HL-60 (cell line): ENCODE measurements at regions not wholly inside any gene's neighbourhood (a gene's known extent, or its start where the extent isn't known, plus 50 kb on each side); places are given as distances from the start of the nearest gene placed in this dataset.

Source experiments
- DNase-seq, 2 experiments: peaks; one replicate each; pipeline ENCODE4 v3.0.0-alpha.2; 2010 to 2020; ENCODE audit warnings: low read depth in 1 of 2, low spot score in 1 of 2
- H3K27ac ChIP-seq: fragments of 250-450 bp; sonication (Bioruptor Pico); replicated peaks from 2 replicates; pipeline ENCODE4 v1.5.1; 2020; ENCODE audit warnings: mild to moderate bottlenecking, moderate library complexity
- H3K27me3 ChIP-seq: fragments of 250-450 bp; sonication (Bioruptor Pico); 2 replicates; pipeline ENCODE4 v1.5.1; 2021; ENCODE audit warnings: mild to moderate bottlenecking, moderate library complexity; ENCODE audit not compliant: insufficient read depth, poor library complexity, severe bottlenecking
- H3K4me3 ChIP-seq: replicated peaks from 2 replicates; pipeline ENCODE4 v1.5.1; 2011; ENCODE audit warnings: mild to moderate bottlenecking, control low read depth, low read length; ENCODE audit not compliant: insufficient read depth
- GABPA ChIP-seq: IDR thresholded peaks from 2 replicates; pipeline ENCODE4 v1.6.1; 2012; ENCODE audit warnings: low read depth
- POLR2AphosphoS5 ChIP-seq: IDR thresholded peaks from 2 replicates; pipeline ENCODE4 v1.6.1; 2012; ENCODE audit warnings: low read depth
- SPI1 ChIP-seq: IDR thresholded peaks from 2 replicates; pipeline ENCODE4 v1.6.1; 2012; ENCODE audit warnings: low read depth, mild to moderate bottlenecking, borderline replicate concordance
- TF ChIP-seq, protein P1 (sequence below): IDR thresholded peaks from one replicate; pipeline ENCODE4 v1.5.1; 2011; ENCODE audit warnings: low read length, control low read depth, inconsistent platforms; ENCODE audit not compliant: insufficient read depth
- TF ChIP-seq, protein P2 (sequence below): IDR thresholded peaks from 2 replicates; pipeline ENCODE4 v1.6.1; 2012; ENCODE audit warnings: low read depth; ENCODE audit not compliant: insufficient replicate concordance

DNA sequence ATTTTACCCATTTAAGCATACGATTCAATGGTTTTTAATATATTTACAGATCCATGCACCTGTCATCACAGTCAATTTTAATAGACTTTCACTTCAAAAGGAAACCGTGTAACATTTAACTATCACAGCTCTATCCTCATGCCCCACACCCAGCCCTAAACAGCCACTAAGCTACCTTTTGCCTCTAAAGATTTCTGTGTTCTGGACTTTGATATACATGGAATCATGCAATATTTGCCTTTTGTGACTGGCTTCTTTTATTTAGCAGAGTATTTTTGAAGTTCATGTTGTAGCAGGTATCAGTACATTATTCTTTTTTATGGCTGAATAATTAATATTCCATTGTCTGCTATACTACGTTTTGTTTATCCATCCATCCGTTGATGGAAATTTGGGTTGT, 50.3 kb upstream of the STX16 start:
- Histone ChIP-seq H3K4me3 (no peak overlapping the region), H3K27ac (no peak overlapping the region), H3K27me3 (peaks cover 2% of the 10 kb centered on the region)
- TF ChIP-seq GABPA, result no peak
- TF ChIP-seq, protein P1, sequence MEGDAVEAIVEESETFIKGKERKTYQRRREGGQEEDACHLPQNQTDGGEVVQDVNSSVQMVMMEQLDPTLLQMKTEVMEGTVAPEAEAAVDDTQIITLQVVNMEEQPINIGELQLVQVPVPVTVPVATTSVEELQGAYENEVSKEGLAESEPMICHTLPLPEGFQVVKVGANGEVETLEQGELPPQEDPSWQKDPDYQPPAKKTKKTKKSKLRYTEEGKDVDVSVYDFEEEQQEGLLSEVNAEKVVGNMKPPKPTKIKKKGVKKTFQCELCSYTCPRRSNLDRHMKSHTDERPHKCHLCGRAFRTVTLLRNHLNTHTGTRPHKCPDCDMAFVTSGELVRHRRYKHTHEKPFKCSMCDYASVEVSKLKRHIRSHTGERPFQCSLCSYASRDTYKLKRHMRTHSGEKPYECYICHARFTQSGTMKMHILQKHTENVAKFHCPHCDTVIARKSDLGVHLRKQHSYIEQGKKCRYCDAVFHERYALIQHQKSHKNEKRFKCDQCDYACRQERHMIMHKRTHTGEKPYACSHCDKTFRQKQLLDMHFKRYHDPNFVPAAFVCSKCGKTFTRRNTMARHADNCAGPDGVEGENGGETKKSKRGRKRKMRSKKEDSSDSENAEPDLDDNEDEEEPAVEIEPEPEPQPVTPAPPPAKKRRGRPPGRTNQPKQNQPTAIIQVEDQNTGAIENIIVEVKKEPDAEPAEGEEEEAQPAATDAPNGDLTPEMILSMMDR, result no peak
- TF ChIP-seq POLR2AphosphoS5, result no peak
- no peak for TF ChIP-seq SPI1
- TF ChIP-seq, protein P2, sequence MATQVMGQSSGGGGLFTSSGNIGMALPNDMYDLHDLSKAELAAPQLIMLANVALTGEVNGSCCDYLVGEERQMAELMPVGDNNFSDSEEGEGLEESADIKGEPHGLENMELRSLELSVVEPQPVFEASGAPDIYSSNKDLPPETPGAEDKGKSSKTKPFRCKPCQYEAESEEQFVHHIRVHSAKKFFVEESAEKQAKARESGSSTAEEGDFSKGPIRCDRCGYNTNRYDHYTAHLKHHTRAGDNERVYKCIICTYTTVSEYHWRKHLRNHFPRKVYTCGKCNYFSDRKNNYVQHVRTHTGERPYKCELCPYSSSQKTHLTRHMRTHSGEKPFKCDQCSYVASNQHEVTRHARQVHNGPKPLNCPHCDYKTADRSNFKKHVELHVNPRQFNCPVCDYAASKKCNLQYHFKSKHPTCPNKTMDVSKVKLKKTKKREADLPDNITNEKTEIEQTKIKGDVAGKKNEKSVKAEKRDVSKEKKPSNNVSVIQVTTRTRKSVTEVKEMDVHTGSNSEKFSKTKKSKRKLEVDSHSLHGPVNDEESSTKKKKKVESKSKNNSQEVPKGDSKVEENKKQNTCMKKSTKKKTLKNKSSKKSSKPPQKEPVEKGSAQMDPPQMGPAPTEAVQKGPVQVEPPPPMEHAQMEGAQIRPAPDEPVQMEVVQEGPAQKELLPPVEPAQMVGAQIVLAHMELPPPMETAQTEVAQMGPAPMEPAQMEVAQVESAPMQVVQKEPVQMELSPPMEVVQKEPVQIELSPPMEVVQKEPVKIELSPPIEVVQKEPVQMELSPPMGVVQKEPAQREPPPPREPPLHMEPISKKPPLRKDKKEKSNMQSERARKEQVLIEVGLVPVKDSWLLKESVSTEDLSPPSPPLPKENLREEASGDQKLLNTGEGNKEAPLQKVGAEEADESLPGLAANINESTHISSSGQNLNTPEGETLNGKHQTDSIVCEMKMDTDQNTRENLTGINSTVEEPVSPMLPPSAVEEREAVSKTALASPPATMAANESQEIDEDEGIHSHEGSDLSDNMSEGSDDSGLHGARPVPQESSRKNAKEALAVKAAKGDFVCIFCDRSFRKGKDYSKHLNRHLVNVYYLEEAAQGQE, result no peak
- no peak for DNase-seq

DNA sequence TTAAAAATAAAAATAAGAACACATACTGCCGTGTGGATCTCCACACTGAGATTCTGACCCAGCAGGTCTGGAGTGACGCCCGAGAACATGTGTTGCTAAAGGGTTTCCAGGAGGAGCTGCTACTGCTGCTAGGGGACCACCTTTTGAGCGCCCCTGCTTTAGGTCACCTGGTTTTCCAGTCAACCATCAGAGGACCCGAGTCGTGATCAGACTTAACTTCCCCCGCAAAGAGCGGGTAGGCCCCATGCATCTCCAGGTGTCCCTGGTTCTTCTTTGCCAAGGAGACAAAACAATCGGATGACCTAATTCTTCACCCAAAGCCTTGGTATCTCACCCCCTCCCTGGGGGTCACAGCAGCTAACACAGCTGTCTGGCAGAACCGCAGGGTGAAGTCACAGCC, 51.1 kb upstream of the STX16 start:
- Histone ChIP-seq H3K4me3 (no peak overlapping the region), H3K27ac (no peak overlapping the region), H3K27me3 (peaks cover 2% of the 10 kb centered on the region)
- no peak for DNase-seq
- TF ChIP-seq POLR2AphosphoS5 (no peak), SPI1 (no peak), GABPA (no peak)
- TF ChIP-seq, protein P2, result no peak
- TF ChIP-seq, protein P1, result no peak

DNA sequence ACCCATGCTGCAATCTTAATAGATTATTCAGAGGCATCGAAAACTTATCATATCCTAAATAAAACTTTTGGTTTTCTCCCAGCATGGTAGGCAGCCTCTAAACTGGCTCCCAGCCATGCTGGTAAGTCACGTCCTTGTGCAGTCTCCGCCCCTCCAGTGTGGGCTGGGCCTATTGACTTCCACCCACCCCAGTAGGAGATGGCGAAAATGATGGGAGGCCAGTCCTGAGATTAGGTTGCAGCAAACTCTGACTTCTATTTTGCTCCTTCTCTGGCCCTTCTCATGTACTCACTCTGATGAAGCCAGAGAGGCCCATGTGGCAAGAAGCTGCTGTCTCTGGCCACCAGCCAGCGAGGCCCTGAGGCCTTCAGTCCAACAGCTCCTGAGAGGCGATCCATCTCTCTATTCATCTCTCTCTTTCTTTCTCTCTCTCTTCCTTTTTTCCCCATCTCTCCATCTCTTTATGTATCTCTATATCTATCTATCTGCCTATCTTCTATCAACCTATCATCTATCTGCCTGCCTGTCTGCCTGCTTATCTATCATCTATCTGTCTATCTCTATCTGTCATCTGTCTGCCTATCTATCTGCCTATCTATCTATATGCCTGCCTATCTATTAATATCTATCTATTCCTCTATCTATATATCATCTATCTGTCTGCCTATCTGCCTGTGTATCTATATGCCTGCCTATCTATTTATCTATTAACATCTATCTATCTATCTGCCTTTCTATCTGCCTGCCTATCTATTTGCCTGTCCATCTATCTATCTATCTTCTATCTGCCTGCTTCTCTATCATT, 52.7 kb upstream of the STX16 start:
- no peak for DNase-seq
- H3K4me3 ChIP-seq, result no peak overlapping the region
- H3K27ac ChIP-seq, result no peak overlapping the region
- no peak for TF ChIP-seq SPI1
- no peak for TF ChIP-seq GABPA
- TF ChIP-seq, protein P1, result no peak
- TF ChIP-seq, protein P2, result no peak
- no peak for TF ChIP-seq POLR2AphosphoS5
- peaks cover 2% of the 10 kb centered on the region for H3K27me3 ChIP-seq
